Gastroesophageal sphincter (tissue), 3 donors: ENCODE measurements at regions not wholly inside any gene's neighbourhood (a gene's known extent, or its start where the extent isn't known, plus 50 kb on each side); places are given as distances from the start of the nearest gene placed in this dataset.

ENCODE experiments used
- EP300 ChIP-seq: sonication (generic); formaldehyde crosslinking; IDR thresholded peaks from one replicate; pipeline ENCODE4 v1.6.1; 2017; ENCODE audit warnings: antibody characterized with exemption, mild to moderate bottlenecking
- POLR2A ChIP-seq, 2 donors: fragments of 450-650 bp; IDR thresholded peaks; one replicate each; pipeline ENCODE4 v1.6.1; 2017; ENCODE audit warnings: antibody characterized with exemption in 2 of 2, mild to moderate bottlenecking in 2 of 2, moderate library complexity in 1 of 2
- POLR2AphosphoS5 ChIP-seq: sonication (generic); formaldehyde crosslinking; IDR thresholded peaks from one replicate; pipeline ENCODE4 v1.6.1; 2017; ENCODE audit warnings: antibody characterized with exemption
- TF ChIP-seq, protein P1 (sequence below), 4 experiments: fragments of 200-600 bp in 2 of 4; fragments of 450-650 bp in 2 of 4; sonication (generic) in 1 of 4; IDR thresholded peaks; one replicate each; pipeline ENCODE4 v1.5.1; 2017 to 2019; ENCODE audit warnings: antibody characterized with exemption in 4 of 4, mild to moderate bottlenecking in 2 of 4, moderate library complexity in 2 of 4

DNA sequence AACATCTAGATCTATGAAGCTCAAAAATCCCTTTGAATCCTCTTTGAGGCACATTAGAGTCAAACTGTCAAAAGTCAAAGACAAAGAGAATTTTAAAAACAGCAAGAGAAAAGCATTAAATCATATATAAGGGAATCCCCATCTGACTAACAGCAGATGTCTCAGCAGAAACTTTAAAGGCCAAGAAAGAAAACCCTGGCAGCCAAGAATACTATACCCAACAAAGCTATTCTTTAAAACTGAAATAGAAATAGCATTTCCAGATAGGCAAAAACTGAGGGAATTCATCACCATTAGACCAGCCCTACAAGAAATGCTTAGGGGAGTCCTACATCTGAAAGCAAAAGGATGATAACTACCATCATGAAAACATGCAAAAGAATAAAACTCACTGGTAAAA lies 211.2 kb upstream of the PDZRN3 start:
- TF ChIP-seq, protein P1, sequence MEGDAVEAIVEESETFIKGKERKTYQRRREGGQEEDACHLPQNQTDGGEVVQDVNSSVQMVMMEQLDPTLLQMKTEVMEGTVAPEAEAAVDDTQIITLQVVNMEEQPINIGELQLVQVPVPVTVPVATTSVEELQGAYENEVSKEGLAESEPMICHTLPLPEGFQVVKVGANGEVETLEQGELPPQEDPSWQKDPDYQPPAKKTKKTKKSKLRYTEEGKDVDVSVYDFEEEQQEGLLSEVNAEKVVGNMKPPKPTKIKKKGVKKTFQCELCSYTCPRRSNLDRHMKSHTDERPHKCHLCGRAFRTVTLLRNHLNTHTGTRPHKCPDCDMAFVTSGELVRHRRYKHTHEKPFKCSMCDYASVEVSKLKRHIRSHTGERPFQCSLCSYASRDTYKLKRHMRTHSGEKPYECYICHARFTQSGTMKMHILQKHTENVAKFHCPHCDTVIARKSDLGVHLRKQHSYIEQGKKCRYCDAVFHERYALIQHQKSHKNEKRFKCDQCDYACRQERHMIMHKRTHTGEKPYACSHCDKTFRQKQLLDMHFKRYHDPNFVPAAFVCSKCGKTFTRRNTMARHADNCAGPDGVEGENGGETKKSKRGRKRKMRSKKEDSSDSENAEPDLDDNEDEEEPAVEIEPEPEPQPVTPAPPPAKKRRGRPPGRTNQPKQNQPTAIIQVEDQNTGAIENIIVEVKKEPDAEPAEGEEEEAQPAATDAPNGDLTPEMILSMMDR (IDR thresholded peaks at IDR 0.05), result no peak
- TF ChIP-seq POLR2AphosphoS5 (no peak), POLR2A (IDR thresholded peaks at IDR 0.05) (no peak), EP300 (no peak)
